ENCODE measurements at regions not wholly inside any gene's neighbourhood (a gene's known extent, or its start where the extent isn't known, plus 50 kb on each side); places are given as distances from the start of the nearest gene placed in this dataset.

GRCh38 chr5:99636663-99637062, 707.9 kb upstream of the CHD1 start:
- H3K9ac ChIP-seq (ENCODE audit: low read length) = no peak overlapping the region
- no peaks in the 10 kb centered on the region for H4K20me1 ChIP-seq (ENCODE audit: insufficient read depth)
- no peaks in the 10 kb centered on the region for H3K36me3 ChIP-seq (ENCODE audit: control insufficient read depth in 1 of 2, insufficient read depth in 2 of 2, low read length in 2 of 2)
- H3K9me2 ChIP-seq (ENCODE audit: insufficient read depth) = no peaks in the 10 kb centered on the region
- H3K4me2 ChIP-seq (ENCODE audit: low read length) = no peak overlapping the region
- POLR2A ChIA-PET = no interaction called here
- DNase-seq (ENCODE audit: low read depth, low spot score) (no peak), ATAC-seq (no peak)
- no peaks in the 10 kb centered on the region for H3K79me2 ChIP-seq (ENCODE audit: insufficient read depth, low read length)
- RAD21 ChIA-PET (ENCODE audit: low non-redundant PET in 1 of 2, low total read pairs in 2 of 2, uncharacterized antibody in 2 of 2, unreplicated experiment in 2 of 2) = no interaction called here
- no peaks in the 10 kb centered on the region for H3K27me3 ChIP-seq (ENCODE audit: insufficient read depth, low read length)
- H3K4me3 ChIP-seq (replicated peaks in 1 of 2; ENCODE audit: low read depth in 1 of 2, low read length in 2 of 2) = no peak overlapping the region
- H2AFZ ChIP-seq (ENCODE audit: low read depth, low read length, poor library complexity, severe bottlenecking) = no peak overlapping the region
- intact Hi-C loops (cut with micrococcal nuclease) = no loop called here
- no TSS peak for BruUV-seq (replicated peaks)
- no peak for TF ChIP-seq YY1 (IDR thresholded peaks at IDR 0.05; ENCODE audit: extremely low read depth, insufficient replicate concordance, low read depth, low read length)
- TF ChIP-seq POLR2AphosphoS5 (IDR thresholded peaks at IDR 0.05; ENCODE audit: low read depth, low read length) = no peak
- no peak for TF ChIP-seq RAD21 (IDR thresholded peaks at IDR 0.05; ENCODE audit: low read depth)
- no peak for TF ChIP-seq JUND (IDR thresholded peaks at IDR 0.05)
- no peak for TF ChIP-seq POLR2A (IDR thresholded peaks at IDR 0.05; ENCODE audit: borderline replicate concordance, extremely low read depth, insufficient read depth, insufficient read length)
- TF ChIP-seq ELF1 (IDR thresholded peaks at IDR 0.05; ENCODE audit: borderline replicate concordance, low read depth) = no peak
- no peak for TF ChIP-seq EZH2 (IDR thresholded peaks at IDR 0.05)
- TF ChIP-seq REST (IDR thresholded peaks at IDR 0.05; ENCODE audit: low read depth) = no peak
- TF ChIP-seq ZFX (IDR thresholded peaks at IDR 0.05) = no peak
- TF ChIP-seq ATF3 (IDR thresholded peaks at IDR 0.05) = no peak
- no peak for TF ChIP-seq TCF7L2 (IDR thresholded peaks at IDR 0.05; ENCODE audit: borderline replicate concordance, extremely low read depth, insufficient read depth, insufficient read length)
- TF ChIP-seq SIN3A (IDR thresholded peaks at IDR 0.05; ENCODE audit: low read depth) = no peak
- TF ChIP-seq EGR1 (IDR thresholded peaks at IDR 0.05; ENCODE audit: low read depth) = no peak
- no peak for TF ChIP-seq ZBTB33 (IDR thresholded peaks at IDR 0.05; ENCODE audit: extremely low read depth, insufficient replicate concordance, low read length)
- TF ChIP-seq FOSL1 (IDR thresholded peaks at IDR 0.05; ENCODE audit: low read depth) = no peak
- TF ChIP-seq CTCF (IDR thresholded peaks at IDR 0.05 in 2 of 3, conservative IDR thresholded peaks at IDR 0.05 in 1 of 3; ENCODE audit: borderline replicate concordance in 1 of 3, insufficient read depth in 1 of 3, low read depth in 2 of 3, low read length in 2 of 3) = no peak
- no peak for TF ChIP-seq SP1 (IDR thresholded peaks at IDR 0.05; ENCODE audit: low read depth)
- no peak for TF ChIP-seq SRF (IDR thresholded peaks at IDR 0.05; ENCODE audit: low read depth)
- no peak overlapping the region for H3K27ac ChIP-seq (ENCODE audit: low read depth, low read length)
- H3K4me1 ChIP-seq (ENCODE audit: control insufficient read depth in 1 of 2, insufficient read depth in 2 of 2, low read length in 2 of 2) = no peaks in the 10 kb centered on the region
- H3K9me3 ChIP-seq (ENCODE audit: control insufficient read depth in 1 of 2, insufficient read depth in 1 of 2, low read depth in 1 of 2, low read length in 2 of 2) = no peaks in the 10 kb centered on the region
- CTCF ChIA-PET = no interaction called here
